MM.1S (cell line): ENCODE measurements at regions not wholly inside any gene's neighbourhood (a gene's known extent, or its start where the extent isn't known, plus 50 kb on each side); places are given as distances from the start of the nearest gene placed in this dataset.

Source experiments
- CTCF ChIP-seq: fragments of 300-600 bp; sonication (generic); IDR thresholded peaks from 2 replicates; pipeline ENCODE4 v1.5.1; 2016; ENCODE audit warnings: antibody characterized with exemption, low read length, mixed read lengths
- EZH2 ChIP-seq: fragments of 300-600 bp; sonication (generic); optimal IDR thresholded peaks from 2 replicates; pipeline ENCODE3; 2017; ENCODE audit warnings: low read depth, mild to moderate bottlenecking, antibody characterized with exemption, low read length, mixed read lengths
- EZH2phosphoT487 ChIP-seq: fragments of 300-600 bp; sonication (generic); IDR thresholded peaks from 2 replicates; pipeline ENCODE4 v1.6.1; 2018; ENCODE audit warnings: antibody characterized with exemption, low read length

- TF ChIP-seq CTCF (no peak), EZH2 (no peak), EZH2phosphoT487 (no peak)
Measured at GRCh38 chr18:42157878-42158277, 202.8 kb downstream of the PIK3C3 start.
